ENCODE measurements at regions not wholly inside any gene's neighbourhood (a gene's known extent, or its start where the extent isn't known, plus 50 kb on each side); places are given as distances from the start of the nearest gene placed in this dataset.

GRCh38 chr12:83313322-83313721 lies 626.6 kb downstream of the TMTC2 start:
- Histone ChIP-seq H4K91ac (replicated peaks; ENCODE audit: insufficient read length, low read length) (no peak overlapping the region), H2BK120ac (replicated peaks; ENCODE audit: low read depth, low read length) (no peak overlapping the region), H2AK5ac (ENCODE audit: low read depth, low read length) (no peak overlapping the region), H3K4me3 (ENCODE audit: extremely low read depth in 1 of 4, insufficient read depth in 2 of 4, low read depth in 3 of 4, low read length in 4 of 4) (no peak overlapping the region), H2BK20ac (ENCODE audit: low read length) (no peak overlapping the region), H3K4me1 (replicated peaks in 1 of 4; ENCODE audit: control insufficient read depth in 3 of 4, insufficient read depth in 4 of 4, low read length in 3 of 4) (no peaks in the 10 kb centered on the region), H3K79me1 (ENCODE audit: low read depth, low read length) (no peaks in the 10 kb centered on the region), H4K5ac (ENCODE audit: insufficient read length, low read depth, low read length) (no peak overlapping the region), H3K27ac (ENCODE audit: low read depth, low read length) (no peak overlapping the region), H3K18ac (ENCODE audit: extremely low read depth, low read length) (no peak overlapping the region), H4K8ac (ENCODE audit: extremely low read depth, insufficient read depth, low read length) (no peak overlapping the region), H2AFZ (ENCODE audit: low read length) (no peak overlapping the region), H3K36me3 (ENCODE audit: control insufficient read depth in 2 of 4, insufficient read depth in 4 of 4, low read length in 3 of 4) (no peaks in the 10 kb centered on the region), H3K14ac (ENCODE audit: insufficient read length) (no peak overlapping the region), H3K79me2 (ENCODE audit: control insufficient read depth in 1 of 2, insufficient read depth in 2 of 2, low read length in 2 of 2) (no peaks in the 10 kb centered on the region), H3K9me3 (ENCODE audit: insufficient read depth in 2 of 2, low read depth in 1 of 2, low read length in 1 of 2) (no peaks in the 10 kb centered on the region), H3K56ac (replicated peaks; ENCODE audit: insufficient read length, low read depth, low read length) (no peak overlapping the region), H2BK12ac (ENCODE audit: low read depth, low read length) (no peak overlapping the region), H3K23ac (ENCODE audit: insufficient read length) (no peak overlapping the region), H3K23me2 (ENCODE audit: low read depth, low read length) (no peaks in the 10 kb centered on the region), H3K4me2 (ENCODE audit: insufficient read depth in 1 of 2, low read depth in 2 of 2, low read length in 2 of 2) (no peak overlapping the region), H2BK15ac (ENCODE audit: low read length) (no peak overlapping the region), H3K9ac (replicated peaks in 1 of 4; ENCODE audit: extremely low read depth in 1 of 4, low read depth in 3 of 4, low read length in 3 of 4) (no peak overlapping the region), H3K27me3 (replicated peaks in 1 of 4; ENCODE audit: control insufficient read depth in 3 of 4, extremely low read depth in 1 of 4, insufficient read depth in 3 of 4, low read length in 3 of 4) (no peaks in the 10 kb centered on the region), H4K20me1 (replicated peaks in 1 of 2; ENCODE audit: control insufficient read depth in 1 of 2, insufficient read depth in 2 of 2, low read length in 2 of 2) (no peaks in the 10 kb centered on the region), H3K4ac (replicated peaks; ENCODE audit: insufficient read length, low read depth, low read length) (no peak overlapping the region), H2BK5ac (ENCODE audit: low read depth, low read length) (no peak overlapping the region)
- TF ChIP-seq EZH2 (IDR thresholded peaks at IDR 0.05; ENCODE audit: low read depth, low read length, severe bottlenecking) (no peak), ASH2L (IDR thresholded peaks at IDR 0.05; ENCODE audit: low read length) (no peak), SP4 (IDR thresholded peaks at IDR 0.05; ENCODE audit: low read length) (no peak), NRF1 (IDR thresholded peaks at IDR 0.05; ENCODE audit: low read depth, low read length) (no peak), JUN (IDR thresholded peaks at IDR 0.05; ENCODE audit: low read depth, low read length) (no peak), EGR1 (IDR thresholded peaks at IDR 0.05; ENCODE audit: borderline replicate concordance, low read depth, low read length) (no peak), RNF2 (IDR thresholded peaks at IDR 0.05; ENCODE audit: borderline replicate concordance, low read depth, low read length, missing control alignments, poor library complexity, severe bottlenecking) (no peak), KDM4A (IDR thresholded peaks at IDR 0.05; ENCODE audit: low read depth, low read length, severe bottlenecking) (no peak), NANOG (IDR thresholded peaks at IDR 0.05; ENCODE audit: insufficient read depth, low read depth, low read length, poor library complexity, severe bottlenecking) (no peak), RBBP5 (IDR thresholded peaks at IDR 0.05; ENCODE audit: borderline replicate concordance, low read depth, low read length) (no peak)
- DNase-seq (ENCODE audit: low read depth in 1 of 2, low spot score in 2 of 2) (no peak), FAIRE-seq (no peak)
- ChIA-PET POLR2A (ENCODE audit: partially characterized antibody) (no interaction called here), CTCF (ENCODE audit: partially characterized antibody) (no interaction called here)
- WGBS, 2 experiments (ENCODE audit: extremely low coverage in 1 of 2, insufficient coverage in 1 of 2, insufficient read length in 1 of 2, insufficient replicate concordance in 2 of 2, low coverage in 1 of 2, low lambda C conversion rate in 2 of 2, missing lambda C conversion rate in 1 of 2) = 95% methylated on average over 2 of the region's 2 CpGs; no CpG with 5 or more reads in 1 of the 2 experiments

Measured in H1 (cell line).